NCI-H2227 treated with DMSO at 0.1 percent for 48 hours (cell line): ENCODE measurements at regions not wholly inside any gene's neighbourhood (a gene's known extent, or its start where the extent isn't known, plus 50 kb on each side); places are given as distances from the start of the nearest gene placed in this dataset.
"Not testable (repeated sequence)": the region's sequence is repeated elsewhere in the genome, so short reads cannot be mapped to it uniquely, and the experiment has no call there.

Experiments used
- DNase-seq: peaks from one replicate; lab custom pipeline; 2025; lab: John Stamatoyannopoulos, UW

GRCh38 chr2:111424176-111424575 lies 303.5 kb downstream of the BCL2L11 start:
- not testable (repeated sequence) for DNase-seq

DNA sequence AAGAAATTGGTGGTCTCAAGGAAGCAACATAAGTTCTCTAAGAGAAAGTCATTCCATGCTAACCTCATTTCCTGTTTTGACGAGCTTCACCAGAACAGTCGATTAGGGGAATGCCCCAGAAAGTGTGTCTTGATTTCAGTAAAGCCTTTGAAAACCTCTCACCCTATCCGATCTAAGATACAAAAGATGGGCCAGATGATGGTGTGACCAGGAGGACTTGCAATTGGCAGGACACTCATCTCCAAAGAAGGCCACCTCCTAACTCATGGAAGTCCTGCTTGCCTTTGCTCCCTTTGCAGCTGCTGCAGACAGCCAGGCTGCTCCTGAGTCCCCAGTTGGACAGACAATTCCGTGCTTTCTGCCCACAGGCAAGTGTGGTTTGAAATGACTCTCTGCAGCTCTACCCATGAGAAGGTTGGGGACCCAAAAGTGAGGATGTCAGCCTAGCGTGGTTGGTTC lies 304.2 kb downstream of the BCL2L11 start:
- not testable (repeated sequence) for DNase-seq

DNA sequence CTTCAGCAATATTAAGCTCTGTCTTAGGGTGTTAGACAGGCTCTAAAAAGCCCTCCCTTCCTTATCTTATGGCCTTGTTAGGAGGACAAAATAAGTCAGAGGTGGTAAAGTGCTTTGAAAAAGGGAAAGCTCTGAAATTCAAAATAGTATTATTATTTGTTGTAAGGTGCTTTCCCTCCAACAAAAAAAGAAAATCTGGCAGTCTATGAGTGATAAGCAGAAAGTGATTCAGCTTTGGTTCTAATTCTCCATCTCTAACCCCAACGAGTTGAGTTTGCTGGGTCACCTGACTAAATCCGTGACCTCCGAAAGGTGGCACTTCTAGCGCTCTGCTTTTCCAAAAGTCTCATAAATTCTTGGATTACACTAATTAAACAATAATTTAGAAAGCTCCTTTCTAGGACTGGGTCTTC lies 305.1 kb downstream of the BCL2L11 start:
- not testable (repeated sequence) for DNase-seq

GRCh38 chr2:111427346-111427745 lies 306.6 kb downstream of the BCL2L11 start:
- not testable (repeated sequence) for DNase-seq

- DNase-seq = not testable (repeated sequence)
Observed at GRCh38 chr2:111428915-111429314, 308.2 kb downstream of the BCL2L11 start.

DNA sequence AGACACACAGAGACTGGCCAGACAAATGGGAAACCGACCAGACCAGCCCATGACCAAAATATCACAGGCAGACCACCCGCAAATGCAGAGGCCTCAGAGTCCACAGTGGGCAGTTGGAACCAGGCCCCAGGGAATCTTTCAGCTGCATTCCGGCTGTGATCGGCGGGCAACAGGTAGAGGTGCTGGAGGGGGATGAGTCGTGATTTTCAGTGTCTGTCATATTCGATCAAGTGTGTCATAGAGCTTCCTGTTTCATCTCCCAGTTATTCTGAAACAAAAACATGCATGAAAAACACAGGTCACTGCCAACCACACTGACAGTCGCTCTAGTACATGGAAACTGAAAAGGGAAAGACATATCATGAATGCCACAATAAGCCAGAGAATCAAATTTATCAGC lies 308.6 kb downstream of the BCL2L11 start:
- not testable (repeated sequence) for DNase-seq

DNA sequence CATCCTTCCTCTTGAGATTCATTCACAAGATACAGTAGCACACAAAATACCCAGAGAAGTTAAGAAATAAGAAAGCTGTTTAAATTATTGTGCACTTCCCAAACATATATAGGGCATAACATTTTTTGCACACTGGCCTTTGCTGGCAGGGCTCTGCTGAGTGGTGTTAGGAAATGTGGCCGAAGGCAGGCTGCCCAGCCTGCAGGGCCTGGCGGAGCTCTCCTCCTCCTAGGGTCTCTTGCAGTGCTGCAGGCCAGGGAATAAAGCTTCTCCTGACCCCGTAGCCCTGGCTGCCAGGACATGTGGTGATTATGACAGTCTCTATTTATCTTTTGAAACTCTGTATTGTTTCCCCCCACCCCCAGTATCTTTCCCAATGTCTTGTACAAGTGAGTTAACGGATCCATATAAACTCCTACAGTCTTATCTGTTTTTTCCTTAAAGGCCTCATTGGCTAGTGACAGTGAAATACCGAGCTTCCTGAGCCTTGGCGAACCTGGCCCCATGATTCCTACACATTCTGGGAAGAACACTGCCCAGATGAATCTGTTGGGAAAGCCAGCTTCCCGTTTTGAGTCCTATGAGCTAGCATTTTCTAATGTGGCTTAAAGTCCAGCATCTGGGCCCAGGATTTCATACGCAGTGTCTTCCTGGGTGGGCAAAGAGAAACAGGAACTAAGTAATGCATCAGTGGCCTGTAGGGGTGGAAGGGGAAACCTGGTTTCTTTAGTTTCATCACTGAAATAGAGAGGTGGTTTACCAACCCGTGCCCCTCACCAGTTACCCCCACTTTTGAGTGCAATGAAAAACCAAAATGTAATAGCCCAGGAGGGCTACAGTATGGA lies 310.3 kb downstream of the BCL2L11 start:
- not testable (repeated sequence) for DNase-seq

DNA sequence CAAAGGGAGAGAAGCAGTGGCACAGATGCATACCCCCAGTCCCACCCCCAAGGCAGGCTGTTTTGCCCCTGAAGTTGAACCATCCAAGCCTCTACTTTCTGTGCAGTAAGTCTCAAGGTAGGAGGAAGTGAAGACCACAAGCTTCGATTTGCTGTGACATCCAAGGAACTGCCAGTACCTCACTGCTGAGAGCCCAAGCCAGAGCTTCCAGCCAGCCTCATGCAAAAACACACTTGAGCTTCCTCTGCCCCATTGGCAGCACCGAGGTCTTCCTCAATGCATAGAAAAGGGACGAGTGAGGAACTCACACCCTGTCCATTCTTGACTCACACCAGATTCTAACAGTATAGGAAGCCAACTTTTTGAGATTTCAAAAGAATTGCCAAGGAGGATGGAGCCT lies 311.7 kb downstream of the BCL2L11 start:
- not testable (repeated sequence) for DNase-seq

DNA sequence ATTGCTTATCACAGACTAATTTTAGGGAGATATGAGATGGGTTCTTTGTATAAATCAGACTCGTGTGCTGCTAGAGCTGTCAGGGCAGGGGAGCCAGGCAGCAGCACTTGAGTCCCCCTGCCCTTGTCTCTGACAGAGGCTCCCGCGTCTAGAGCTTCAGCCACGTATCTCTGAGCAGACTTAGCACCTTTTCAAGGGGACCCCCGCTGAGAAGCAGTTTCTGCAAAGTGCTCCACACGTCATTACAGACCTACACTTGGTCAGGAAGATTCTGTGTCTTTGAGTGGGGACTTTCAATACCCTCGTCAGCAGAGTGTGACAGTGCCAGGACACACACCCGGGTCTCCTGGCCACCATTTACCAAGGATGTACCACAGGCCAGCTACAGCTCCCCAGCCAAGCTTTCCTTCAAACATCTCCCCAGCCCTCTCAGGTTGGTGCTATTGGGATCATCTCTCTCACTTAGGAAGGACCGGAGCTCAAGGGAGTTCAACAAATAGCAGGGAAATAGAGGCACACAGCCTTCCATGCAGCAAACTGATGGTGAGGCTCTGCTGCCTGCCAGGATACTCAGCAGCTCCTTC lies 312.3 kb downstream of the BCL2L11 start:
- DNase-seq = not testable (repeated sequence)

DNA sequence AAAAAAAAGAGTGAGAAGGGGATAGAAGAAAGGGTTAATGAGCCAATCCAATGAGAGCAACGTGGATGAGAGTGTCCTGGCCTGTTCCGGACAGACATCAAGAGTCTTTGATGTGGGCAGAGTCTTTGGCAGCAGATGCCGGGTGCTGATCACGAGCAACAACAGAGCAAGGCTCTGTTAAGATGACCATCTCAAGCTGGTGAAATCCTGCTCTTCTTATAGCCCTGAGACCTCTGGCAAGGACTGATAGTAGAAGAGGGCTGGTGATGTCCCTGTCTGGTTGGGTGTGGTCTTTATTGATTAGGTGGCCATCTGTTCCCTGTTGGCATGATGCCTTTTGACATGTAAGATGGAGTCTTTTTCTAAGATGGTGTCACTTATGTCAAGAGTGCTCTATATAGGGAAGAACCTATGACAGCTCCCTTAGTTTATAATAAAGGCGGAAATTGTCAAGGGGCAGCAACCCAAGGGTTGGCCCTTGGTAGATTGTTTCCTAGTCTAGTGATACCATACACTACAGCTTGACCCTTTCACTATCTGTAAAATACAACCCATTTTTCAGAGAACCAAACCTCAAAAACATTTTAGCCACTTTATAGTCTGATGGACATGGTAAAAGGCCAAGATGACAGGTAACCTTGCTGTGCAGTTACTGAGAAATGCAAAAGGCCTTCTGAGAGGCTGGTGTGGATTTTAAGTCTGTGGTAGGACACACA lies 313.3 kb downstream of the BCL2L11 start:
- not testable (repeated sequence) for DNase-seq

GRCh38 chr2:111434608-111434939 lies 313.9 kb downstream of the BCL2L11 start:
- not testable (repeated sequence) for DNase-seq

DNA sequence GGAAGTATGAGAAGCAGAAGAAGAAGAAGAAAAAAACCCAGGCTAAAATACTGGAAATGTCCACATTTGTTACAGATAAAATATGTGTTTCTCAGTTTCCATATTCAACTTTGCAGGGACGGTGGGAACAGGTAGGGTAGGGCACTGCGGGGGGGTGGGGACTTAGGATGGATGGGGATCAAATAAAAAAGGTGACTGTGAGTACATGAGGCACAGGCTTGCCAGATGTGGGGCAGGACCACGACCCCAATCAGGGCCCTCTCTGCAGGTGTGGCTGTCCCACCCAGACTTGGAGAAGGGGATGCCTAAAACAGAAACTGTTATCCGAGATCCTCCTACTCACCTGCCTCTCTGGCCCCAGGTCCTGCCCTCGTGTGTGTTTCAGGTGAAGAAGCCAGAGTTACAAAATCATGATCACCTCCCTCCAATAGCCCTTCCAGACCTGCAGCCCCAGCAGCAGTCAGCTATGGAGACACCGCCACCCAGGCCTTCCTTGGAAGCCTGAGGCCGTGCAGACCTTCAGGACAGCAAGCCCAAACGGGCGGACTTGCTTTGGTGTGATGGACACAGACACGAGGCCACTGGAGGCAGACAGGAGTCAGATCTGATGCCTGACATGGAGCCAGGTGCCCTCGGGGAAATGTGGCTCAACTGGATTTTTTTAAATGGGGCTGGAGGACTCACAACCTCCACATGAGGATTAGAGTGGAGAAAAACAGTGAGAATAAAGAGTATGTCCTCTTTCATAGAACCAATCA lies 315.0 kb downstream of the BCL2L11 start:
- not testable (repeated sequence) for DNase-seq

DNA sequence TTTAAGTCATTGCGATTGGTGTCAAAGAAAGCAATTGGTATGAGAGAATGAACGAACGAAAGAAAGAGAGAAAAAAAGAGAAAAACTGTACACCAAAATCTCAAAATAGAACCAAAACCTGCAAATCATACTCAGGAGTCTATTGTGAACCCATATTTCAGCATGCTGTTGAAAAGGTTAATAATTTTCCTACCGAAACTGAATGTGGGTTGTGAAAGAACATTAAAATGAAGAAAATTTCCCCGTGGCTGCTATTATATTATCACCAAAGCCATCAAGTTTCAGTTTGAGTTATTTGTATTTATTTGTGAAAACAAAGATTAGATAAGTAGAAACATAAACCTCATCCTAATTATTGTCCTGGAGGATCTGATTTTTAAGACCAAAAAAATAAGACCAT lies 315.7 kb downstream of the BCL2L11 start:
- not testable (repeated sequence) for DNase-seq

- not testable (repeated sequence) for DNase-seq
Observed at GRCh38 chr2:111437288-111437990, 316.7 kb downstream of the BCL2L11 start.

- not testable (repeated sequence) for DNase-seq
Observed at GRCh38 chr2:111438161-111438560, 317.4 kb downstream of the BCL2L11 start.

DNA sequence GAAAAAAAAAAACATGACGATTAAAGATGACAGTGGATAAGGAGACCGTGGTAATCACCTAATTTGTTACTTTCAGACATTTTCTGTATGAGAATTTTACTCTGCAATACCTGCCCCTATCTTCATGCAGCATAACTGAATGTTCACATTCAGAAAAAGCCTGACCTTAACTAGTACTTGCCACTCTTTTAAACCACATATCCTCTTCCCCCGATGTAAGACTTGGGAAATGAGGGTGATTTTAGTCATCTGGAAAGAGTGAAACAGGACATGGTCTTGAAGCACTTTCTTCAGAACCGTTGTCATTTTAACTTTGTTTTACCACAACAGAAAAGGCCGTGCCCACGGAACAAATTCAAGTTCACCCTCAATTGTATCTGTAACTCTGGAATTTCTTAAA lies 318.5 kb downstream of the BCL2L11 start:
- DNase-seq = not testable (repeated sequence)

DNA sequence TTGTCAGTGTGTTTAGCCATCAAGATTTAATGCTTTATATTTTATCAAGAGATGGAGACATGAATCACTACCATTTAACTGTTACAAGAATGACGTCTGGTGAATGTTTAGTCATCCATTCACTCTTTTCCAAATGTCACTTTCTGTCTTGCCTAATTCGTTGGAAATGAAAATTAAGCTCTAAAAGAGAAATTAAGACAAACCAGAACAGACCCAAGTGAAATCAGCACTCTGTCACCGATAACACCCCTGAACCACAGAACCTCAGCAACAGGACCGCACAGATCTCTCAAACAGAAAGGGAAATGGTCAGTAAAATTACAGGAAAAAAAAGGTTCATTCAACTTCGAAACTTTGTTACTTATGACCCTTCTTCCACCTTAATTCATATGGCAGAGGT lies 320.9 kb downstream of the BCL2L11 start:
- DNase-seq = not testable (repeated sequence)

DNA sequence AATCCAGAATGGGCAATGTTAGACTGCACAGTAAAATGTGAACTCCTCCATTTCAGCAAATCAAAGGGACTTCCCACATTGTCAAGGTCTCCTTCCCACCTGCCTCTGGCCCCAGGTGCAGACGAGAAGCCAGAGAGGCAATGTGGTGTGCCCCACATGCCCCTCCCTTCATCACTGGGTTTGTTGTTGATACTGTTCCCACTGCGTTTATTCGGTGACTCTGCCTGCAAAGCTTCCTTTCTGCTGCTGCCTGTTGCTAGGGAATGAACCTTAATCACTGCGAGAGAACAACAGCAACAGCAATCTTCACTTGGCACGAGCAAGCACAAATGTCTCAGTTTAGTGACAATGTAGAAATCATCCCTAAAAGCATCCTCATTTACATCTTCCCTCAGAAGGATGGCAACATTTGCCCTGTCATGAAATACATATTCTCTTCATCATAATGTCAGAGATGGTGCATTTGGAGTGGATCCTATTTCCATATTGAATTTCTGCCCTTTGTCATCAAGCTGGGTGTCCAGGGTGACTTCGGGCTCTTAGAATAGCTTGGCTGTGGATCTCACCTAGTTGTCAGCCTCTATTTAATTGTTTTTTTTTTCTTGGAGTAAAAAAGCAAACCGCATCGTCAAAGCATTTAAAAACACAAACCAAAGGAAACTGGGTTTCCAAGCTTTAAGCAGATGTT lies 322.2 kb downstream of the BCL2L11 start:
- DNase-seq = not testable (repeated sequence)

DNA sequence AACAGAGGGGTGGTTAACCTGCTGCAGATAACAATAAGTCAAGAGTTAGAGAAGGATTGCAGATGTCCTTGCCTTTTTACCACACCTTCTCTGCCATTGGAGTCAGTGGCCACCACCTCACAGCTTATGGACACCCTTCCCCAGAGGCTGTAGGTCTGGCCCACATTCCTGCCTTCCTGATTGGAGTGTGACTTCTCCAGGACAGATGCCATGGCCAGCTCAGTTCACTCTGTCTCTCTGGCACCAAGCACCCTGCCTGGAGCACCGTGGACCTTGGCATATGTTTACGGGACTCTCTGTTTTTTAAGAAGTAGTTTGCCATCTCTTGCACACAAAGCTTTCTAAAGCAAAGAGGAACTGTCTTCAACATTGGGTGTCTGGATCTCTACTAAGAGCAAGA lies 323.8 kb downstream of the BCL2L11 start:
- DNase-seq = not testable (repeated sequence)

DNA sequence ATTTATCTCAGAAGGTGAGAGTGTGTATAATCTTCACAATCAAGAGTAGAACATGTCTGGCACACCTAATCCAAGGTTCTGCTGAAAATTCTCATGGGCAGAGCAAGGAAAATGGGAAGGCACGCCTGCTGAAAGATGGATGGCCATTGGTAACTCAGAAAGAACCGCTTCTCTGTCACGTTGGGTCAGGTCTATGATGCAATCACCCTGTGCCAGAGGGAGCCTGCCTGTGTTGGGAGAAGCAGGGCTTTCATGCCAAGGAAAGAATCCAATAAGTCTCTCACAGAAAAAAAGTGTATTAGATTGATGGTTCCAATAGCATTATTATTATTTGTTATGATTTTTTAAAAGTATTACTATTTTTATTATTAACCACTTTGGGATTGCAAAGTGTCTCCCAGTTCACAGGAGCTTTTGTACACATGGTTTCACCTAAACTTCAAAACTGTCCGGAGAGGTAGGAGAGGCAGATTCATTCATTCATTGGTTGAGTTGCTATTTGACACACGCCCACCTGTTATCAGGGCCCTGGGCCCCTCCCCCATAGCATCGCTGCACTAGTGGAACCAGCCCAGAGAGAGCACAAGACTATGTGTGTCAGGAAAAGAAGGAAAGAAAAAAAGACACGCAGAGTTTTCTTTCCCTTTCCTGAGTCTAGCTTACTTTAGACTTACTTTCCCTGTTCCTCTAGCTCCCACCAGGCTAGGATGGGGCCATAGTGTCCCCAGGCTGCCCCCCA lies 324.6 kb downstream of the BCL2L11 start:
- not testable (repeated sequence) for DNase-seq
